HCT116 (cell line): ENCODE measurements at regions not wholly inside any gene's neighbourhood (a gene's known extent, or its start where the extent isn't known, plus 50 kb on each side); places are given as distances from the start of the nearest gene placed in this dataset.

ENCODE experiments used
- ELF1 ChIP-seq: IDR thresholded peaks from 2 replicates; pipeline ENCODE4 v1.6.1; 2012; ENCODE audit warnings: low read depth, borderline replicate concordance
- EZH2 ChIP-seq: fragments of 200-600 bp; sonication (generic); IDR thresholded peaks from 2 replicates; pipeline ENCODE4 v1.6.1; 2017; ENCODE audit warnings: antibody characterized with exemption, mixed run types
- JUND ChIP-seq: IDR thresholded peaks from 2 replicates; pipeline ENCODE4 v1.6.1; 2012
- POLR2A ChIP-seq: IDR thresholded peaks from 2 replicates; pipeline ENCODE4 v1.7.0; 2011; ENCODE audit warnings: borderline replicate concordance; ENCODE audit not compliant: insufficient read depth, insufficient read length; ENCODE audit errors: extremely low read depth
- REST ChIP-seq: IDR thresholded peaks from 2 replicates; pipeline ENCODE4 v1.6.1; 2012; ENCODE audit warnings: low read depth
- SIN3A ChIP-seq: IDR thresholded peaks from 2 replicates; pipeline ENCODE4 v1.6.1; 2012; ENCODE audit warnings: low read depth
- SRF ChIP-seq: IDR thresholded peaks from 2 replicates; pipeline ENCODE4 v1.6.1; 2012; ENCODE audit warnings: low read depth
- TCF7L2 ChIP-seq: IDR thresholded peaks from 2 replicates; pipeline ENCODE4 v1.7.0; 2011; ENCODE audit warnings: borderline replicate concordance, inconsistent platforms; ENCODE audit not compliant: insufficient read depth, insufficient read length; ENCODE audit errors: extremely low read depth
- YY1 ChIP-seq: IDR thresholded peaks from 2 replicates; pipeline ENCODE4 v1.6.1; 2011; ENCODE audit warnings: low read length, low read depth, moderate library complexity, mild to moderate bottlenecking; ENCODE audit not compliant: insufficient replicate concordance; ENCODE audit errors: extremely low read depth
- ZFX ChIP-seq: fragments of 450-650 bp; IDR thresholded peaks from 2 replicates; pipeline ENCODE4 v1.6.1; 2017
- TF ChIP-seq, protein P1 (sequence below): IDR thresholded peaks from 2 replicates; pipeline ENCODE4 v1.6.1; 2011; ENCODE audit warnings: mild to moderate bottlenecking, low read length, moderate library complexity; ENCODE audit not compliant: insufficient replicate concordance; ENCODE audit errors: extremely low read depth
- TF ChIP-seq, protein P2 (sequence below): IDR thresholded peaks from 2 replicates; pipeline ENCODE4 v1.6.1; 2012

DNA sequence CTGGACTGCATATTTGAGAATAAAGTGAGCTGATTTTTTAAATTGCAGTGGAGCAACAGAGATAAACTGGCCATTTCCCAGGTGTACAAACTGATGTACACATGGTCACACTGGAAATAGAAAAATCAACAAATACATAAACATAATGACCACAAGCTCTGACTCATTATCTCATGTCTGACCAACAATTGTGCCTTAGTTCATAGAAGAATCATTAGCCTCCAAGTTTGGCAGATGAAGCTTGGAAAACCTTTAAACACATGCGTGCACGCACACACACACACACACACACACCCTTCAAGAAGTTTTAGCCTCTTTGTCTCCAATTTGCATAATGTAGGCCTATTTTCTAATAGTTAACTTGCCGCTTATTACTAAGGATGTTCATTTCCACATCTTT, 308.9 kb upstream of the POM121L12 start (continued):
- TF ChIP-seq, protein P1, sequence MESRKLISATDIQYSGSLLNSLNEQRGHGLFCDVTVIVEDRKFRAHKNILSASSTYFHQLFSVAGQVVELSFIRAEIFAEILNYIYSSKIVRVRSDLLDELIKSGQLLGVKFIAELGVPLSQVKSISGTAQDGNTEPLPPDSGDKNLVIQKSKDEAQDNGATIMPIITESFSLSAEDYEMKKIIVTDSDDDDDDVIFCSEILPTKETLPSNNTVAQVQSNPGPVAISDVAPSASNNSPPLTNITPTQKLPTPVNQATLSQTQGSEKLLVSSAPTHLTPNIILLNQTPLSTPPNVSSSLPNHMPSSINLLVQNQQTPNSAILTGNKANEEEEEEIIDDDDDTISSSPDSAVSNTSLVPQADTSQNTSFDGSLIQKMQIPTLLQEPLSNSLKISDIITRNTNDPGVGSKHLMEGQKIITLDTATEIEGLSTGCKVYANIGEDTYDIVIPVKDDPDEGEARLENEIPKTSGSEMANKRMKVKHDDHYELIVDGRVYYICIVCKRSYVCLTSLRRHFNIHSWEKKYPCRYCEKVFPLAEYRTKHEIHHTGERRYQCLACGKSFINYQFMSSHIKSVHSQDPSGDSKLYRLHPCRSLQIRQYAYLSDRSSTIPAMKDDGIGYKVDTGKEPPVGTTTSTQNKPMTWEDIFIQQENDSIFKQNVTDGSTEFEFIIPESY: no peak
- TF ChIP-seq EZH2: no peak
- TF ChIP-seq POLR2A: no peak
- no peak for TF ChIP-seq ELF1
- no peak for TF ChIP-seq ZFX
- no peak for TF ChIP-seq JUND
- no peak for TF ChIP-seq TCF7L2
- TF ChIP-seq, protein P2, sequence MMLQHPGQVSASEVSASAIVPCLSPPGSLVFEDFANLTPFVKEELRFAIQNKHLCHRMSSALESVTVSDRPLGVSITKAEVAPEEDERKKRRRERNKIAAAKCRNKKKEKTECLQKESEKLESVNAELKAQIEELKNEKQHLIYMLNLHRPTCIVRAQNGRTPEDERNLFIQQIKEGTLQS: no peak
- TF ChIP-seq SIN3A: no peak
- TF ChIP-seq REST: no peak
- TF ChIP-seq YY1: no peak
- no peak for TF ChIP-seq SRF
